ENCODE measurements at regions not wholly inside any gene's neighbourhood (a gene's known extent, or its start where the extent isn't known, plus 50 kb on each side); places are given as distances from the start of the nearest gene placed in this dataset.

- TF ChIP-seq CTCF (IDR thresholded peaks at IDR 0.05) (no peak), POLR2A (IDR thresholded peaks at IDR 0.05) (no peak)
Measured at GRCh38 chr2:64212346-64212745, 68.1 kb upstream of the PELI1 start.

All from lower leg skin (tissue), 3 donors.